ENCODE measurements at regions not wholly inside any gene's neighbourhood (a gene's known extent, or its start where the extent isn't known, plus 50 kb on each side); places are given as distances from the start of the nearest gene placed in this dataset.

DNA sequence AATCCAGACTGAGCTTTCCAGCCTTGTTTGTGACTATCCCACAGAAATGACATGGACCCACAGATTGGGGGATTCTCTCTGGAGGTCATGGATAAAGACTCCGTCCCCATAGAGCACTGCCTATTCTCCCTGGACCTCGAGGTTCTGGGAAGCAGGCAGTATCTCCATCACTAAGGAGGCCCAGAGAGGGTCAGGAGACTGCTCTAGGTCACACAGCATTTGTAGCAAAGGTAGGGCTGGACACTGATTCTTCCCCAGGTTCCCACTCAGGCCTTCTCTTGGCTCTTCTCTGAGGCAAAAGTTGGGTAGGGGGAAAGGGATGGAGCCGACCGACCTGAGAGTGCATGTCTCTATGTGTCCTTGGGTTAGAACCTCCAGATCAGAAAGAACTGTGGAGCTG is 80.9 kb downstream of the PTPRS start:
- no peak for TF ChIP-seq CTCF (IDR thresholded peaks at IDR 0.05; ENCODE audit: low read depth, low read length)
- DNase-seq (ENCODE audit: extremely low read depth, low read depth) = no peak

DNA sequence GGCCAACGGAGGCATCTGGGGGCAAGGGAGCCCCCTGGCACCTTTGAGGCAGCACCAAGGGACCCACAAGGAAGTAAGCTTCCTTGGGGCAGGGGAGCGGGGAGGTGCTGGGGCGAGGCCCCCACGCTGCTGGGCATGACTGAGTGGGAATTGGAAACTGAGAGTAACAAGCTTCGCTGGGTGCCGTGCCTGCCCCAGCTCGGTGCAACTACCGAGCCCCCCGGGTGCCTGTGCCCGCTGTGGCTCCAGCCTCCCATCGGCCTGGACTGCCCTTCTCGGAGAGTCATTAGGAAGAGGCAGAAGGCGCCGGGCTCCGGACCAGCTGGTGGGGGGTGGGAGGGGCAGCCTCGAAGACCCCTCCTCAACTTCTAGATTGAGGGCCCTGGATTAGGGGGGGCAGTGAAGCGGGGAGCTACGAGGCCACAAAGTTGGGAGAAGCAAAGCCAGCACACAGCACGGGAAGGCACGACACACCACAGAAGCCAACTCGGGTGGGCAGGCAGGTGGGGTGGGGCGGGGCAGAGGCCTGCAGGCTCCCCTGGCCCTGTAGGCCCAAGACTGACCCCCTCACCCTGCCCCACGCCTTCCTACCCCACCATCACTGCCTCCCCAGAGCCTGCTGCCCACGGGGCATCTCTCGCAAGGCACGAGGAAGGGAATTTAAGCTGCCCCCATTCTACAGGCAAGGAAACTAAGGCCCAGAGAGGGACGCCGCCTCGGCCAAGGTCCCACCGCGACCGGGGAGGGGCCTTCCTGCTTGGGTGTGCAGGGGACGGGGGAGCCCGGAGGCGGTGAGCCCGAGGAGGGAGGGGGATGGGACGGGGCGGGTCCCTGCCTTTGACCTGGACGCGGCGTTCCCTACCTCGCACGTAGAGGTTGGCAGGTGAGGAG is 83.2 kb downstream of the PTPRS start:
- TF ChIP-seq CTCF (IDR thresholded peaks at IDR 0.05; ENCODE audit: low read depth, low read length) = no peak
- no peak for DNase-seq (ENCODE audit: extremely low read depth, low read depth)

- DNase-seq (ENCODE audit: extremely low read depth, low read depth) = no peak
- TF ChIP-seq CTCF (IDR thresholded peaks at IDR 0.05; ENCODE audit: low read depth, low read length) = no peak
Measured at GRCh38 chr19:5255602-5256231, 84.9 kb downstream of the PTPRS start.

DNA sequence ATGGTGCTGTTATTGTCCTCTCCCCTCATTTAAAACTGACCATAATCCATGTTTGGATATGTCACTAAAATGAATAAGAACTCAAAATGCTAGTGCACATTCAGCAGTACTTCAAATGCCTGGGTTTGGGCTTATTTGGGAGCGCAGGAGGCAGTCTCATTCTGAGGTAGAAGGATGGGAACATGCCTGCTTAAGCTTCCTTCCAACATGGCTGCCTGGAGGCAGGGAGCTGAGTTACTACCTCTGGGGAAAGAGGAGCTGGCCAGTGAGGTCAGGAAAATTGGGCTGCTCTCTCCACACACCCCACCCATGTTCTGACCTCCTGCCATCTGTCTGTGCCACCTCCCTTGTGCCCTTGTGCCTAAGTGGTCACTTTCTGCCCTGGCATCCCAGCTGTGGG is 85.7 kb downstream of the PTPRS start:
- no peak for TF ChIP-seq CTCF (IDR thresholded peaks at IDR 0.05; ENCODE audit: low read depth, low read length)
- DNase-seq (ENCODE audit: extremely low read depth, low read depth) = no peak

GRCh38 chr19:5254543-5254942 is 86.1 kb downstream of the PTPRS start:
- TF ChIP-seq CTCF (IDR thresholded peaks at IDR 0.05; ENCODE audit: low read depth, low read length) = no peak
- no peak for DNase-seq (ENCODE audit: extremely low read depth, low read depth)

- DNase-seq (ENCODE audit: extremely low read depth, low read depth) = no peak
- no peak for TF ChIP-seq CTCF (IDR thresholded peaks at IDR 0.05; ENCODE audit: low read depth, low read length)
Measured at GRCh38 chr19:5253406-5254110, 87.1 kb downstream of the PTPRS start.
